AG10803 (cell line): ENCODE measurements at regions not wholly inside any gene's neighbourhood (a gene's known extent, or its start where the extent isn't known, plus 50 kb on each side); places are given as distances from the start of the nearest gene placed in this dataset.

Experiments
- DNase-seq: peaks from one replicate; pipeline ENCODE4 v3.0.0; 2010; ENCODE audit warnings: low read depth
- H3K4me3 ChIP-seq: 2 replicates; pipeline ENCODE4 v1.5.1; 2011; ENCODE audit warnings: mild to moderate bottlenecking, low read length, control low read depth
- CTCF ChIP-seq: conservative IDR thresholded peaks from 2 replicates; pipeline ENCODE4 v1.5.1; 2011; ENCODE audit warnings: mild to moderate bottlenecking, low read length, control low read depth, inconsistent platforms

GRCh38 chr4:54558889-54559677 lies 98.7 kb upstream of the KIT start:
- H3K4me3 ChIP-seq, result no peak overlapping the region
- no peak for TF ChIP-seq CTCF
- DNase-seq, result no peak

GRCh38 chr4:54560513-54560912 lies 97.2 kb upstream of the KIT start:
- no peak for TF ChIP-seq CTCF
- no peak for DNase-seq
- H3K4me3 ChIP-seq, result no peak overlapping the region

DNA sequence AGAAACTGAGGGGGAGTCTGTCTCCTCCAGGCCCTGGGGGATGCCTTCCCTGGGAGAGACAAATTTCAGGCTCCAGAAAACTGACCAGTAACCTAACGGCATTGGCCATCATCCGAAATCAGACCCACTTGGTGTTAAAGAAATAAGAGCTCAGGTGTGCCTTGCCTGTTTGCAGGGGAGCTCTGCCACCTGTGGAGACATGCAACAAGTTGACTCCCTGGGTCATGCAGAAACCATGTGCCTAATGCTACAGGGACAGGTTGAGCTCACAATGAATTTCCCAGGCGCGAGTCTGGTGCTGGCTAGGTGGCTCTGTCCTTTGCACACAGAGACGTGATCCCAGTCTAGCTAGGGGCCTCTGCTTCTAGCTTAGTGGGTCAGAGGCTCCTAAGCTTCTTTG lies 95.8 kb upstream of the KIT start:
- no peak overlapping the region for H3K4me3 ChIP-seq
- no peak for TF ChIP-seq CTCF
- no peak for DNase-seq

DNA sequence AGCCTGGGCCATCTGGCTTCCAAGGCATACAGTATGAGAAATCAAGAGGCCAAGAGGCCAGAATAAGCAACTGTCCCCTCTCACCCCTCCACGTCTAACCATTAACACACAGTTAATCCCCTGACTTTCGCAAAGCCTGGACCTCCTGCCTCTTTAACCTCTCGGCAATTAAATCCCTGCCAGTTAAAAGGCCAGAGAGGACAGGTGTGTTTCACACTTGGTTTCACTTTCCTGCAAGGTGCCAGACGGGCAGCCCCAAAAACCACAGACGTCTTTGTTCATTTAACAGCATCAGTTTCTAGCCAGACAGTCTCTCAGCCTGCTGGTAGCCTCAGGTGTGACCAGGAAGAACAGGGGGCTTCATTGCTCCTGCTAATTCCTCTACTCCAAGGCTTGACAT lies 91.1 kb upstream of the KIT start:
- DNase-seq, result no peak
- TF ChIP-seq CTCF, result no peak

GRCh38 chr4:54567327-54567726 lies 90.4 kb upstream of the KIT start:
- no peak overlapping the region for H3K4me3 ChIP-seq
- no peak for TF ChIP-seq CTCF
- DNase-seq, result no peak

More for the DNA sequence above, 91.1 kb upstream of the KIT start:
- H3K4me3 ChIP-seq, result no peak overlapping the region

- DNase-seq, result peak; percentile 91
- TF ChIP-seq CTCF, result no peak
- no peak overlapping the region for H3K4me3 ChIP-seq
Measured at GRCh38 chr4:54568184-54568583, 89.6 kb upstream of the KIT start.

GRCh38 chr4:54570822-54571221 lies 86.9 kb upstream of the KIT start:
- no peak for DNase-seq
- H3K4me3 ChIP-seq, result no peak overlapping the region
- TF ChIP-seq CTCF, result no peak
